Progenitor cell of endocrine pancreas (in vitro differentiated cells): ENCODE measurements at regions not wholly inside any gene's neighbourhood (a gene's known extent, or its start where the extent isn't known, plus 50 kb on each side); places are given as distances from the start of the nearest gene placed in this dataset.

Experiments used
- DNase-seq: peaks from one replicate; pipeline ENCODE4 v3.0.0; 2021; ENCODE audit warnings: low spot score; ENCODE audit not compliant: unreplicated experiment
- H3K27ac Mint-ChIP-seq: 2 replicates; pipeline ENCODE4 v1.8.0; 2021; ENCODE audit warnings: mild to moderate bottlenecking, moderate library complexity, mixed read lengths
- H3K27me3 Mint-ChIP-seq: 2 replicates; pipeline ENCODE4 v1.8.0; 2021; ENCODE audit warnings: mixed read lengths
- H3K36me3 Mint-ChIP-seq: 2 replicates; pipeline ENCODE4 v1.8.0; 2022; ENCODE audit warnings: mixed read lengths; ENCODE audit not compliant: insufficient read depth
- H3K4me1 Mint-ChIP-seq: 2 replicates; pipeline ENCODE4 v1.8.0; 2021; ENCODE audit warnings: low read depth, mixed read lengths
- H3K4me3 Mint-ChIP-seq: 2 replicates; pipeline ENCODE4 v1.8.0; 2021; ENCODE audit warnings: low read depth, mild to moderate bottlenecking, moderate library complexity, mixed read lengths
- H3K9me3 Mint-ChIP-seq: 2 replicates; pipeline ENCODE4 v1.8.0; 2021; ENCODE audit warnings: low read depth, mixed read lengths
- CTCF ChIP-seq: fragments of 200-600 bp; sonication (generic); IDR thresholded peaks from one replicate; pipeline ENCODE4 v1.5.0; 2021; ENCODE audit warnings: antibody characterized with exemption, mild to moderate bottlenecking; ENCODE audit not compliant: unreplicated experiment

- no peaks in the 10 kb centered on the region for H3K9me3 Mint-ChIP-seq
- DNase-seq, result no peak
- H3K4me1 Mint-ChIP-seq, result peaks cover 23% of the 10 kb centered on the region
- no peaks in the 10 kb centered on the region for H3K36me3 Mint-ChIP-seq
- TF ChIP-seq CTCF, result no peak
- no peak overlapping the region for H3K4me3 Mint-ChIP-seq
- peaks cover 16% of the 10 kb centered on the region for H3K27me3 Mint-ChIP-seq
- H3K27ac Mint-ChIP-seq, result no peak overlapping the region
These were observed 370.1 kb downstream of the NR2F2 start for GRCh38 chr15:96700555-96700954.

- no peaks in the 10 kb centered on the region for H3K36me3 Mint-ChIP-seq
- no peak overlapping the region for H3K4me3 Mint-ChIP-seq
- H3K27me3 Mint-ChIP-seq, result peaks cover 16% of the 10 kb centered on the region
- no peak overlapping the region for H3K27ac Mint-ChIP-seq
- TF ChIP-seq CTCF, result peak; percentile 6
- peaks cover 23% of the 10 kb centered on the region for H3K4me1 Mint-ChIP-seq
- no peak for DNase-seq
- no peaks in the 10 kb centered on the region for H3K9me3 Mint-ChIP-seq
These were observed 370.9 kb downstream of the NR2F2 start for GRCh38 chr15:96701443-96701842.

- no peak for DNase-seq
- no peak for TF ChIP-seq CTCF
- Mint-ChIP-seq H3K4me3 (no peak overlapping the region), H3K9me3 (no peaks in the 10 kb centered on the region), H3K4me1 (peaks cover 25% of the 10 kb centered on the region), H3K27me3 (peaks cover 19% of the 10 kb centered on the region), H3K27ac (no peak overlapping the region), H3K36me3 (no peaks in the 10 kb centered on the region)
These were observed 371.4 kb downstream of the NR2F2 start for GRCh38 chr15:96701877-96702276.

- Mint-ChIP-seq H3K27me3 (peaks cover 22% of the 10 kb centered on the region), H3K4me3 (no peak overlapping the region), H3K27ac (no peak overlapping the region)
These were observed 372.1 kb downstream of the NR2F2 start for GRCh38 chr15:96702589-96702988.

GRCh38 chr15:96703091-96703490 is 372.6 kb downstream of the NR2F2 start:
- Mint-ChIP-seq H3K27ac (no peak overlapping the region), H3K36me3 (no peaks in the 10 kb centered on the region), H3K27me3 (peaks cover 25% of the 10 kb centered on the region), H3K4me1 (peaks cover 25% of the 10 kb centered on the region), H3K4me3 (no peak overlapping the region), H3K9me3 (no peaks in the 10 kb centered on the region)
- no peak for DNase-seq
- TF ChIP-seq CTCF, result no peak

More at GRCh38 chr15:96702589-96702988, 372.1 kb downstream of the NR2F2 start:
- no peak for TF ChIP-seq CTCF
- Mint-ChIP-seq H3K36me3 (no peaks in the 10 kb centered on the region), H3K9me3 (no peaks in the 10 kb centered on the region), H3K4me1 (peaks cover 25% of the 10 kb centered on the region)
- DNase-seq, result no peak
